Activated CD4-positive, alpha-beta T cell treated with anti-CD3 and anti-CD28 coated beads, Interleukin-2, amount 50 U/mL, for 1 hour (primary cell): ENCODE measurements at regions not wholly inside any gene's neighbourhood (a gene's known extent, or its start where the extent isn't known, plus 50 kb on each side); places are given as distances from the start of the nearest gene placed in this dataset.
A peak's percentile ranks its signal among the peaks of the same experiment; 100 is the strongest.
"Not testable (repeated sequence)": the region's sequence is repeated elsewhere in the genome, so short reads cannot be mapped to it uniquely, and the experiment has no call there.

Experiments
- DNase-seq: peaks from one replicate; pipeline ENCODE4 v3.0.0-alpha.2; 2020

DNA sequence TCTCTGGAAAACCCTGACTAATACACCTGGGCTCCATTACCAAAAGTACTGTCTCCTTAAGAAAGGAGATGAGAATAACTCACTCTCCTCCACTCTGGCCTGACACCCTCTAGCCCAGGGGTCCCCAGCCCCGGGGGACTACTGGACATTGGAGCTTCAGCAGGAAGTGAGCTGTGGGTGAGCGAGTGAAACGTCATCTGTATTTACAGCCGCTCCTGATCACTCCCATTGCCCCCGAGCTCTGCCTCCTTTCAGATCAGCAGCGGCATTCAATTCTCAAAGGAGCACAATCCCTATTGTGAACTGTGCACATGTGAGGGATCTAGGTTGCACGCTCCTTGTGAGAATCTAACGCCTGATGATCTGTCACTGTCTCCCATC is 126.3 kb upstream of the TNRC6C start:
- no peak for DNase-seq

- DNase-seq = no peak
These were observed 124.7 kb upstream of the TNRC6C start for GRCh38 chr17:77833769-77834168.

DNA sequence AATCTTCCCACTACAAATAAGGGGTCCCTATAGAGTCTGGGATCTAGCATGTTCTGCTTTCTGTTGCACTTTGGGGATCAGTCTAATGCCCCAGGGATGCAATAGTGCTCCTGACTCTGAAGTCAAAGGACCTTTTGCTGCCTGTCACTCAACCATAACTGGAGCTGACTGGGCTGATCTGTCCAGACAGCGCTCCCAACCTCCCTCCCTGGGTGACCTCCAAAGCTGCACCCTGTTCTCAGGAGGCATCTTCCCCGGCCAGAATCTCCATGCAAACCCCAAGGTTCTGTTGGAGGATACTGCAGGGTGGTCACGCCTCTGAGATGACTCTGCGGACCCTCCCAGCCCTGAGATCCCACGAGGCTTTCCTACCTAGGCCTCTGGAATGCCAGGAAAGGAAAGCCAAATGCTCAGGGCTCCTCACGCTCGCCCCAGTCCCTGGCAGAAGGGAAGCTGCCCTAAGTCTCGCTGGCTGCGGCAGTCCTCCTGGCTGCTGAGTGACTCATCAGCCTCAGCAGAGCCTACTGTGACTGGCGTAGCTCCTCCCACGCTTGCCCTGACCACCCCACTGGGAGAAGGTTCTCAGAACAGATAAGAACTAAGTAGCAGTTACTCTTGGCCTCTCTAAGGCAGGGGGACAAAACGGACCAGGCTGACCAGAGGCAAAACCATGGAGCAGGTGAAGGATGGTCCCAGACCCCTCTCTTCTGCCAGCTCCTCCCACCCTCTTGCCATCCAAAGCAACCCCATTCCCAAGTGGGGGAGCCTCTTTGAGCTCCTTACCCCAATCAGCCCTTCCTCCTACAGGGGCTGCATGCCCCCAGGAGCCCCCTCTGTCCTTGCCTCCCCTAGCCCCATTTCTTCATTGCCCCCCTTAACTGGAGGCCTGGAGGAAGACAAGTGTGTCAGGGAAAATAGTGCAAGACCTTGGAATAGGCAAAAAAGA is 124.1 kb upstream of the TNRC6C start:
- peak; percentile 50 for DNase-seq

DNA sequence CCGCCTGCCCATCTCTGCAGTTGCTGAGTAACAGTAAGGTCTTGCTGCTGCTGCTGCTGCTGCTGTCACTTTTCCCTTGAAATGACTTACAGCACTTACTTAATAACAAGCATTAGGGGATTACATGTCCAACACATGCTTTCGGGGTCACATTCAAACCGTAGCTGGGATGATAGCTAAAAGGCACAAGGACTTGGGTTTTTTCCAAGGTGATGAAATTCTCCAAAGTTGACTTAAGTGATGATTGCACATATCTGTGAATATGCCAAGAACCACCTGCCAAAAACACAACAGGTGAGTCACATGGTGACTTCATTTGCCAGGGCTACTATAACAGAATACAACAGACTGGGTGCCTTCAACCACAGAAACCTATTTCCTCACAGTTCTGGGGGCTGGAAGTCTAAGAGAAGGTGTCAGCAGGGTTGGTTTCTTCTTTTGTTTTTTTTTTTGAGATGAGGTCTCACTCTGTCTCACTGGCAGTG is 121.9 kb upstream of the TNRC6C start:
- DNase-seq = no peak

GRCh38 chr17:77837072-77837471 is 121.4 kb upstream of the TNRC6C start:
- not testable (repeated sequence) for DNase-seq

DNA sequence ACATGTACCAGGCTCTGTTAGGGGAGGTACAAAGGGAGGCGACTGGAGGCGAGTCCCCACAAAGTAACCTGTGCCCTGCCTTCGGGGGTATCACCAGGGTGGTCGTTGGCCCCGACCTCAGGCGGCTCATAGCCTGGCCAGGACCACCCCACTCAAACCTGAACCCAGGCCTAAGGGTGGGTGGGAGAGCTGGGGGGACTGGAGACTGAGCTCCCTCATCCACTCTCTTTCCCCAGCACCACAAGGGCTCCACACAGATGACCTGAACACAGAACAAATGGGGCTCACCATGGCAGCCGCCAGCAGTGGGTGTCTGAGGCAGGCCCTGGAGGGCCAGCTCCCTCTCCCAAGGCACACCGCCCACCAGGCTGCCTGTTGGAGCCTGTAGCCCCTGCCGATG is 120.6 kb upstream of the TNRC6C start:
- no peak for DNase-seq

- DNase-seq = no peak
These were observed 119.5 kb upstream of the TNRC6C start for GRCh38 chr17:77838748-77839697.

- no peak for DNase-seq
These were observed 118.6 kb upstream of the TNRC6C start for GRCh38 chr17:77839698-77840512.

GRCh38 chr17:77840513-77841165 is 117.9 kb upstream of the TNRC6C start:
- no peak for DNase-seq

GRCh38 chr17:77841742-77842527 is 116.6 kb upstream of the TNRC6C start:
- DNase-seq = no peak

DNA sequence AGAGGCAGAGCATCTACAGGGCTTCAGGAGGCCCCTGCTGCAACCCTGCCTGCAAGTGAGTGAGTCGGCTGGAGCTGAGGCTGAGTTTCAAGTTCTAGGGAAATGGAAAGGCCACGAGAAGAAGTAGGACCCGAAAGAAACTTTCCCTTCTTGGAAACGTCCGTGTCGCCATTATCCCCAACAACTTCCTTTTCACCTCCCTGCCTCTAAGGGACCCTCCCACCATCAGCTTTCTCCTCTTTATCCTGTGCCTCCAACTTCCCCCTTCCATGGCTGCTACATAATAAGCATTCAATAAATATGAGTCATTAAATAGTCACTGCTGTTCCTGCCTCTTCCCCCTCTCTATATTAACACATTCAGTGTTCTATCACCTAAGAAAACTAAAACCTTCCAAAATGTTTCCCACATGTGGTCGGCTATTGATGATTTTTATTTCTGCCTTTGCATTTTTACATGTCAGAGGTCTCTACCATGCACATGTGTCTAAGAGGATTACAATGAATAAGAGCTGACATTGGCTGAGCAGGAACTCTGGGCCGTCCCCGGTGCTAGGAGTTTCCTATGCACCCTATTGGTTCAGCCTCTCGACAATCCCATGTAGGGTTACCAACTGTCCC is 115.9 kb upstream of the TNRC6C start:
- DNase-seq = no peak

DNA sequence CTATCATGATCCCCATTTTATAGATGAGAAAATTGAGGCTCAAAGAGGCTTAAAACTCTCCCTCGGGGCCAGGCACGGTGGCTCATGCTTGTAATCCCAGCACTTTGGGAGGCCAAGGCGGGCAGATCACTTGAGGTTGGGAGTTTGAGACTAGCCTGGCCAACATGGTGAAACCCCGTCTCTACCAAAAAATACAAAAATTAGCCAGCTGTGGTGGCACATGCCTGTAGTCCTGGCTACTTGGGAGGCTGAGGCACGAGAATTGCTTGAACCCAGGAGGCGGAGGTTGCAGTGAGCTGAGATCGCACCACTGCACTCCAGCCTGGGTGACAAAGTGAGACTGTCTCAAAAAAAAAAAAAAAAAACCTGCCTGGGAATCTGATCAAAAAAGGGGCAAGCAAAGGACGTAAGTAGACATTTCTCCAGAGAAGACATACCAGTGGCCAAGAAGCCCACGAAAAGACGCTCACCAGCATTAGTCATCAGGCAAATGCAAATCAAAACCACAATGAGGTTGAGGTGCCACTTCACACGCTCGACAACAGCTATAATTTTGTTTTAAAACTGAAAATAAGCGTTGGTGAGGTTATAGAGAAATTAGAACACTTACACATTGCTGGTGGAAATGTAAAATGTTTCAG is 115.1 kb upstream of the TNRC6C start:
- DNase-seq = peak; percentile 54

DNA sequence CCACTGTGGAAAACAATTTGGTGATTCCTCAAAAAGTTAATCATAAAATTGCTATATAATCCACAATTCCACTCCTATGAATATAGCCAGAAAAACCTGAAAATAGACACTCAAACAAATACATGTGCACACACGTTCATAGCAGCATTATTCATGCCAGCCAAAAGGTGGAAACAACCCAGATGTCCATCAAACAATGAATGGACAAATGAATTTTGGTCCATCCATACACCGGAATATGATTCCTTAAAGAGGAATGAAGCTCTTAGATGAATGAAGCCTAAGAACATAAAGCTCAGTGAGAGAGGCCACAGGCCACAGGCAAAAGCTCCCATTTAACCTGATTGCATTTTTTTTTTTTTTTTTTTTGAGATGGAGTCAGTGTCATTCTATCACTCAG is 114.6 kb upstream of the TNRC6C start:
- DNase-seq = no peak

DNA sequence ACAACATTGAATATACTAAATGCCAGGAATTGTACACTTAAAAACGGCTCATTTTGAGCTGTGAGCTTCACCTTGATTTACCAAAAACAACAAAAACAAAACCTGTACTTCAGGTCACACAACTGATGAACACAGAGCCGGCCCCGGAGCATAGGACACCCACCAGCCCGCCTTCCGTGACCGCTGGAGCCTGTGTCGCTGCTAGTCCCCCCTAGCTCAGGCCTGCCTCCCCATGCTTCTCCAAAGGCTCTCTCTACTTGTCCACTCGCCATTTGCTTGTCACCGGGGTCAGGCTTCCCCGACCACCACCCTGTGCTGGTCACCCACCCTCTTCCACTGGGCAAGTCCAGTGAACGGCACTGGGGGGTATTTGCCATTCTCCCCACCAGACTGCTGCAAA is 113.8 kb upstream of the TNRC6C start:
- no peak for DNase-seq

DNA sequence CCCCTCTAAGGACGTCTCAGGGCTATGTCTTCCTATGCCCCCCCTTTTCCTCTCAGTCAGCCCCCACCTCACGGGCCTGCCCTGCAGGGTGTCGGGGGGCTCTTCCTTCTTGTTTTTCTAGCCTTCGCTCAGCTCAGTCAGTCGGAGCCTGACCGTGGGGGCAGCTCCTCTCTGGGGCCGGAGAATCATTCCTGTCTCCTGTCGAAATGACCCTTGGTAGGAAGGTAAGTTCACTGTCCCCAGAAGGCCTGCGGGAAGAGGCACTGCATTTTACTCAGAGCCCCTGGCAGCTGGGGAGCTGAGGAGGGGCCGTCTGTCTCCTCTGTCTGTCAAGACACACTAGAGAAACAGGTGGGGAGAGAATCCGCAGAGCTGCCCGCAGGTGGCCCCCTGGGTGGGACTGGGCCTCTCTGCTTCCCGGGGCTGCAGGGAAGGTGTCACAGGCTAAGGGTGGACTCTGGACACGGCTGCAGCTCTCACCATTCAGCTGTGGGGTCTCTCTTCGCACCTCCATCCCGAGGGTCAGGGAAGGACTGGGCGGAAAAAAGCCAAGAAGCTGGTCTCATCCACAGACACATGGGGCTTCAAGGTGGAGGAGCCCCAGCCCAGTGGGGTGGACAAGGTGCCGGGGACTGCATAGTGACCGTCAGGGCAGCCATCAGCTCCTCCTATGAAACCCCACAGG is 112.8 kb upstream of the TNRC6C start:
- DNase-seq = no peak

DNA sequence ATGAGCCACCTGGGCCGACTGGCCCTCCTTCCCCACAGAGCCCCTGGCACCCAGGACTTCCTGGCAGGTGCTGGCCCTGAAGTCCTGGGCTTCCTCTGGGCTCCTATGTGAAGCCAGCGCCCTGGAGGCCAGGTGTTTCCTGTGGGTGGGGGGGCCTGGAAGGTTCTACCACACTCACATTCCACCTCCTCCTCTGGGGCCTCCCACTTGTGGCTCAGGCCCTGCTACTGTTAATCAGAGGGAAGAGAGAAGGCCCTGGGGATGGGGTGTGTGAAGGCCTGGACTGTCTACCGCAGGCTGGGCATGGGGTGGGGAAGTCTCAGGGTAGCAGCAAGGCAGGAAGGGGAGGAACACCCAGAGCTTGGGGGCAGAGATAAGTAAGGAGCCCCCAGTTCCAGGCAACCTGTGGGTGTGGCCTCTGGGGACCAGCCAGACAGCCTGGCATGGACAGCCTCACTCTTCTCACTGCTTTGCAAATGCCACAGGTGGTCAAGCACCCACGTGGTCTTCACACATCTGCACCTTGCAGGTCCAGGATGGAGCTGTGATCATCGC is 111.9 kb upstream of the TNRC6C start:
- DNase-seq = no peak

- DNase-seq = no peak
These were observed 111.0 kb upstream of the TNRC6C start for GRCh38 chr17:77847221-77848085.

DNA sequence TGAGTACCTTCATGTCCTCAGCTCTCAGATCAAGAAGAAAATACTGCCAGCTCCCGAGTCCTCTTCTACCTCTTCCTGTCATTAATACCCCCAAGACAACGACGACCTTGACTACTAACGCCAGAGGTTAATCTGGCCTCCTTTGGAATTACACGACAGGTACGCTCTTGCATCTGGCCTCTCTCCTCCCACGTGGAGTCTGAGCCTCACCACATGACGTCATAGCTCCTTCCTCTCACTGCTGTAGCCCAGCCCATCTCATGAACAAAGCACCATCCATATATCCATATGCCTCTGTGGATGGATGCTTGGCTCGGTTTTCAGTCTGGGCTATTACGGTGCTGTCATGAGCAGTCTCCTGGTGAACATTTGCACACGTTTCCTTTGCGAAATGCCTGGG is 110.2 kb upstream of the TNRC6C start:
- DNase-seq = no peak
